ENCODE measurements at regions not wholly inside any gene's neighbourhood (a gene's known extent, or its start where the extent isn't known, plus 50 kb on each side); places are given as distances from the start of the nearest gene placed in this dataset.

DNA sequence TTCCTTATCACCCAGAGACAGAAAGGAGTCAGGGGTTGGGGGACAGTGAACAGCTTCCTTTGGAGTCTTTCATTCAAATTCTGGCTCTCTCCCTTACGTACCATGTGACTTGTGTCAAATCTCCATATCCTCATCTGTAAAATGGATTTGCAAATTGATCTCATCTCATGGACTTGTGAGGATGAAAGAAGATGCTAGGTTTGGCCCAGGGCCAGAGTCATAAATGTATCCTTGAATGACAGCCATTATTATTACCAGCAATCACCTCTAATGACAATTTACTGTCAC is 67.8 kb upstream of the POLG start:
- TF ChIP-seq, protein P1, sequence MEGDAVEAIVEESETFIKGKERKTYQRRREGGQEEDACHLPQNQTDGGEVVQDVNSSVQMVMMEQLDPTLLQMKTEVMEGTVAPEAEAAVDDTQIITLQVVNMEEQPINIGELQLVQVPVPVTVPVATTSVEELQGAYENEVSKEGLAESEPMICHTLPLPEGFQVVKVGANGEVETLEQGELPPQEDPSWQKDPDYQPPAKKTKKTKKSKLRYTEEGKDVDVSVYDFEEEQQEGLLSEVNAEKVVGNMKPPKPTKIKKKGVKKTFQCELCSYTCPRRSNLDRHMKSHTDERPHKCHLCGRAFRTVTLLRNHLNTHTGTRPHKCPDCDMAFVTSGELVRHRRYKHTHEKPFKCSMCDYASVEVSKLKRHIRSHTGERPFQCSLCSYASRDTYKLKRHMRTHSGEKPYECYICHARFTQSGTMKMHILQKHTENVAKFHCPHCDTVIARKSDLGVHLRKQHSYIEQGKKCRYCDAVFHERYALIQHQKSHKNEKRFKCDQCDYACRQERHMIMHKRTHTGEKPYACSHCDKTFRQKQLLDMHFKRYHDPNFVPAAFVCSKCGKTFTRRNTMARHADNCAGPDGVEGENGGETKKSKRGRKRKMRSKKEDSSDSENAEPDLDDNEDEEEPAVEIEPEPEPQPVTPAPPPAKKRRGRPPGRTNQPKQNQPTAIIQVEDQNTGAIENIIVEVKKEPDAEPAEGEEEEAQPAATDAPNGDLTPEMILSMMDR (IDR thresholded peaks at IDR 0.05) = no peak
- no peak for TF ChIP-seq POLR2A (IDR thresholded peaks at IDR 0.05)
